ENCODE measurements at regions not wholly inside any gene's neighbourhood (a gene's known extent, or its start where the extent isn't known, plus 50 kb on each side); places are given as distances from the start of the nearest gene placed in this dataset.

- TF ChIP-seq, protein P1, sequence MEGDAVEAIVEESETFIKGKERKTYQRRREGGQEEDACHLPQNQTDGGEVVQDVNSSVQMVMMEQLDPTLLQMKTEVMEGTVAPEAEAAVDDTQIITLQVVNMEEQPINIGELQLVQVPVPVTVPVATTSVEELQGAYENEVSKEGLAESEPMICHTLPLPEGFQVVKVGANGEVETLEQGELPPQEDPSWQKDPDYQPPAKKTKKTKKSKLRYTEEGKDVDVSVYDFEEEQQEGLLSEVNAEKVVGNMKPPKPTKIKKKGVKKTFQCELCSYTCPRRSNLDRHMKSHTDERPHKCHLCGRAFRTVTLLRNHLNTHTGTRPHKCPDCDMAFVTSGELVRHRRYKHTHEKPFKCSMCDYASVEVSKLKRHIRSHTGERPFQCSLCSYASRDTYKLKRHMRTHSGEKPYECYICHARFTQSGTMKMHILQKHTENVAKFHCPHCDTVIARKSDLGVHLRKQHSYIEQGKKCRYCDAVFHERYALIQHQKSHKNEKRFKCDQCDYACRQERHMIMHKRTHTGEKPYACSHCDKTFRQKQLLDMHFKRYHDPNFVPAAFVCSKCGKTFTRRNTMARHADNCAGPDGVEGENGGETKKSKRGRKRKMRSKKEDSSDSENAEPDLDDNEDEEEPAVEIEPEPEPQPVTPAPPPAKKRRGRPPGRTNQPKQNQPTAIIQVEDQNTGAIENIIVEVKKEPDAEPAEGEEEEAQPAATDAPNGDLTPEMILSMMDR (conservative IDR thresholded peaks at IDR 0.05), result no peak
- TF ChIP-seq ZFX (IDR thresholded peaks at IDR 0.05), result no peak
These were observed 416.1 kb upstream of the IZUMO3 start for GRCh38 chr9:24961762-24962161.

All from C4-2B (cell line).